Astrocyte (in vitro differentiated cells and primary cell): ENCODE measurements at regions not wholly inside any gene's neighbourhood (a gene's known extent, or its start where the extent isn't known, plus 50 kb on each side); places are given as distances from the start of the nearest gene placed in this dataset.

Experiments
- DNase-seq: peaks from one replicate; pipeline ENCODE4 v3.0.0-alpha.2; 2010; ENCODE audit warnings: low read depth
- FAIRE-seq: peaks from 2 replicates; lab custom pipeline; 2011; peaks lifted over from hg19 to GRCh38; lab: Jason Lieb, UNC
- H2AFZ ChIP-seq: 2 replicates; pipeline ENCODE4 v1.6.0; 2012; ENCODE audit warnings: low read depth, low read length, inconsistent platforms
- H3K27ac ChIP-seq: 2 replicates; pipeline ENCODE4 v1.5.1; 2011; ENCODE audit warnings: low read depth, low read length, inconsistent platforms
- H3K27me3 ChIP-seq: 2 replicates; pipeline ENCODE4 v1.6.0; 2011; ENCODE audit warnings: low read length, inconsistent platforms; ENCODE audit not compliant: insufficient read depth
- H3K36me3 ChIP-seq: 2 replicates; pipeline ENCODE4 v1.5.1; 2011; ENCODE audit warnings: low read length, inconsistent platforms; ENCODE audit not compliant: insufficient read depth
- H3K4me1 ChIP-seq: 2 replicates; pipeline ENCODE4 v1.5.1; 2011; ENCODE audit warnings: low read length, inconsistent platforms; ENCODE audit not compliant: insufficient read depth
- H3K4me2 ChIP-seq: 2 replicates; pipeline ENCODE4 v1.6.0; 2012; ENCODE audit warnings: low read length, inconsistent platforms
- H3K4me3 ChIP-seq: 2 replicates; pipeline ENCODE4 v1.5.1; 2011; ENCODE audit warnings: low read depth, mild to moderate bottlenecking, low read length, inconsistent platforms; ENCODE audit not compliant: insufficient read depth
- H3K79me2 ChIP-seq: 2 replicates; pipeline ENCODE4 v1.6.0; 2012; ENCODE audit warnings: mild to moderate bottlenecking, low read length, inconsistent platforms; ENCODE audit not compliant: insufficient read depth
- H3K9ac ChIP-seq: 2 replicates; pipeline ENCODE4 v1.6.0; 2012; ENCODE audit warnings: mild to moderate bottlenecking, low read length, inconsistent platforms
- H3K9me3 ChIP-seq: 2 replicates; pipeline ENCODE4 v1.5.1; 2012; ENCODE audit warnings: low read depth, mild to moderate bottlenecking, low read length, inconsistent platforms; ENCODE audit not compliant: insufficient read depth
- H4K20me1 ChIP-seq: 2 replicates; pipeline ENCODE4 v1.6.0; 2012; ENCODE audit warnings: low read length, inconsistent platforms; ENCODE audit not compliant: insufficient read depth
- H3K27ac Mint-ChIP-seq: one replicate; pipeline ENCODE4 v1.8.0; 2021; ENCODE audit warnings: mild to moderate bottlenecking, mixed read lengths; ENCODE audit not compliant: unreplicated experiment
- H3K27me3 Mint-ChIP-seq: one replicate; pipeline ENCODE4 v1.8.0; 2021; ENCODE audit warnings: low read depth, mixed read lengths; ENCODE audit not compliant: unreplicated experiment
- H3K36me3 Mint-ChIP-seq: one replicate; pipeline ENCODE4 v1.8.0; 2021; ENCODE audit warnings: low read depth, mixed read lengths; ENCODE audit not compliant: unreplicated experiment
- H3K4me1 Mint-ChIP-seq: one replicate; pipeline ENCODE4 v1.8.0; 2021; ENCODE audit warnings: low read depth, mixed read lengths; ENCODE audit not compliant: unreplicated experiment
- H3K4me3 Mint-ChIP-seq: one replicate; pipeline ENCODE4 v1.8.0; 2021; ENCODE audit warnings: mild to moderate bottlenecking, moderate library complexity, mixed read lengths; ENCODE audit not compliant: unreplicated experiment
- H3K9me3 Mint-ChIP-seq: one replicate; pipeline ENCODE4 v1.8.0; 2021; ENCODE audit warnings: mild to moderate bottlenecking, mixed read lengths; ENCODE audit not compliant: unreplicated experiment
- CTCF ChIP-seq: IDR thresholded peaks from 2 replicates; pipeline ENCODE4 v1.5.1; 2011; ENCODE audit warnings: low read depth, mild to moderate bottlenecking, inconsistent platforms, low read length, moderate library complexity; ENCODE audit not compliant: insufficient read depth
- EZH2 ChIP-seq: IDR thresholded peaks from 2 replicates; pipeline ENCODE4 v1.6.1; 2012; ENCODE audit warnings: mild to moderate bottlenecking, low read length, inconsistent platforms; ENCODE audit not compliant: insufficient read depth

GRCh38 chr7:84879570-84880325, 307.1 kb downstream of the SEMA3D start:
- no peaks in the 10 kb centered on the region for H3K4me1 ChIP-seq
- no peak overlapping the region for H3K4me3 Mint-ChIP-seq

GRCh38 chr7:84877943-84878570, 308.8 kb downstream of the SEMA3D start:
- no peak overlapping the region for H3K27ac Mint-ChIP-seq

More at GRCh38 chr7:84879570-84880325, 307.1 kb downstream of the SEMA3D start:
- H3K9me3 ChIP-seq = no peaks in the 10 kb centered on the region
- no peak overlapping the region for H3K4me3 ChIP-seq
- FAIRE-seq (no peak), DNase-seq (no peak)
- H3K36me3 ChIP-seq = no peaks in the 10 kb centered on the region
- no peaks in the 10 kb centered on the region for H3K27me3 ChIP-seq
- no peaks in the 10 kb centered on the region for H3K27me3 Mint-ChIP-seq
- H3K4me2 ChIP-seq = no peak overlapping the region
- no peaks in the 10 kb centered on the region for H3K36me3 Mint-ChIP-seq
- H4K20me1 ChIP-seq = no peaks in the 10 kb centered on the region
- H3K9me3 Mint-ChIP-seq = peaks cover 2% of the 10 kb centered on the region
- H2AFZ ChIP-seq = no peak overlapping the region
- no peak overlapping the region for H3K9ac ChIP-seq
- H3K4me1 Mint-ChIP-seq = no peaks in the 10 kb centered on the region
- no peak overlapping the region for H3K27ac ChIP-seq
- TF ChIP-seq EZH2 = no peak
- TF ChIP-seq CTCF = no peak
- no peaks in the 10 kb centered on the region for H3K79me2 ChIP-seq
- H3K27ac Mint-ChIP-seq = no peak overlapping the region

More at GRCh38 chr7:84877943-84878570, 308.8 kb downstream of the SEMA3D start:
- Histone ChIP-seq H3K4me1 (no peaks in the 10 kb centered on the region), H3K36me3 (no peaks in the 10 kb centered on the region), H2AFZ (no peak overlapping the region), H3K27me3 (no peaks in the 10 kb centered on the region), H3K9me3 (no peaks in the 10 kb centered on the region), H3K9ac (no peak overlapping the region), H3K79me2 (no peaks in the 10 kb centered on the region), H3K27ac (no peak overlapping the region), H3K4me2 (no peak overlapping the region), H4K20me1 (no peaks in the 10 kb centered on the region), H3K4me3 (no peak overlapping the region)
- H3K9me3 Mint-ChIP-seq = no peaks in the 10 kb centered on the region
- H3K4me3 Mint-ChIP-seq = no peak overlapping the region
- no peak for TF ChIP-seq EZH2
- TF ChIP-seq CTCF = no peak
- no peaks in the 10 kb centered on the region for H3K36me3 Mint-ChIP-seq
- FAIRE-seq = no peak
- DNase-seq = no peak
- H3K4me1 Mint-ChIP-seq = no peaks in the 10 kb centered on the region
- H3K27me3 Mint-ChIP-seq = no peaks in the 10 kb centered on the region
